ENCODE measurements at regions not wholly inside any gene's neighbourhood (a gene's known extent, or its start where the extent isn't known, plus 50 kb on each side); places are given as distances from the start of the nearest gene placed in this dataset.
"Not testable (repeated sequence)": the region's sequence is repeated elsewhere in the genome, so short reads cannot be mapped to it uniquely, and the experiment has no call there.

- no peak overlapping the region for H3K4me3 ChIP-seq
- intact Hi-C loops (cut with DNase I), result no loop called here
- no peak overlapping the region for H3K27ac ChIP-seq
- H3K4me1 ChIP-seq, result no peaks in the 10 kb centered on the region
- no peaks in the 10 kb centered on the region for H3K27me3 ChIP-seq
- no peaks in the 10 kb centered on the region for H3K36me3 ChIP-seq
- no peak for DNase-seq (ENCODE audit: extremely low spot score in 2 of 2)
- H3K9me3 ChIP-seq, result no peaks in the 10 kb centered on the region
- TF ChIP-seq POLR2AphosphoS5 (IDR thresholded peaks at IDR 0.05; ENCODE audit: insufficient read depth in 1 of 2, low read depth in 1 of 2) (no peak), POLR2A (IDR thresholded peaks at IDR 0.05) (no peak), CTCF (IDR thresholded peaks at IDR 0.05) (no peak)
Measured at GRCh38 chrX:96480081-96480480, 204.6 kb upstream of the DIAPH2 start.

- Histone ChIP-seq H3K9me3 (no peaks in the 10 kb centered on the region), H3K36me3 (no peaks in the 10 kb centered on the region), H3K4me1 (no peaks in the 10 kb centered on the region), H3K27me3 (no peaks in the 10 kb centered on the region), H3K4me3 (no peak overlapping the region), H3K27ac (no peak overlapping the region)
- no peak for DNase-seq (ENCODE audit: extremely low spot score in 2 of 2)
- intact Hi-C loops (cut with DNase I), result no loop called here
- TF ChIP-seq POLR2AphosphoS5 (IDR thresholded peaks at IDR 0.05; ENCODE audit: insufficient read depth in 1 of 2, low read depth in 1 of 2) (no peak), CTCF (IDR thresholded peaks at IDR 0.05) (no peak), POLR2A (IDR thresholded peaks at IDR 0.05) (no peak)
Measured at GRCh38 chrX:96481831-96482230, 202.8 kb upstream of the DIAPH2 start.

- H3K4me1 ChIP-seq, result no peaks in the 10 kb centered on the region
- H3K27ac ChIP-seq, result no peak overlapping the region
- no peaks in the 10 kb centered on the region for H3K27me3 ChIP-seq
- TF ChIP-seq CTCF (IDR thresholded peaks at IDR 0.05), result no peak
- TF ChIP-seq POLR2AphosphoS5 (IDR thresholded peaks at IDR 0.05; ENCODE audit: insufficient read depth in 1 of 2, low read depth in 1 of 2), result no peak
- TF ChIP-seq POLR2A (IDR thresholded peaks at IDR 0.05), result no peak
- H3K4me3 ChIP-seq, result no peak overlapping the region
- intact Hi-C loops (cut with DNase I), result no loop called here
- no peaks in the 10 kb centered on the region for H3K9me3 ChIP-seq
- no peaks in the 10 kb centered on the region for H3K36me3 ChIP-seq
- no peak for DNase-seq (ENCODE audit: extremely low spot score in 2 of 2)
Measured at GRCh38 chrX:96483647-96484160, 200.9 kb upstream of the DIAPH2 start.

GRCh38 chrX:96486687-96487086 is 198.0 kb upstream of the DIAPH2 start:
- H3K4me1 ChIP-seq; H3K36me3 ChIP-seq; H3K27ac ChIP-seq; H3K4me3 ChIP-seq; DNase-seq (ENCODE audit: extremely low spot score in 2 of 2); H3K27me3 ChIP-seq; H3K9me3 ChIP-seq; intact Hi-C loops (cut with DNase I): not testable (repeated sequence)

GRCh38 chrX:96502507-96502906 is 182.1 kb upstream of the DIAPH2 start:
- Histone ChIP-seq H3K4me1 (no peaks in the 10 kb centered on the region), H3K36me3 (no peaks in the 10 kb centered on the region), H3K27ac (no peak overlapping the region), H3K4me3 (no peak overlapping the region), H3K27me3 (no peaks in the 10 kb centered on the region), H3K9me3 (no peaks in the 10 kb centered on the region)
- no peak for DNase-seq (ENCODE audit: extremely low spot score in 2 of 2)
- TF ChIP-seq CTCF (IDR thresholded peaks at IDR 0.05) (no peak), POLR2A (IDR thresholded peaks at IDR 0.05) (no peak), POLR2AphosphoS5 (IDR thresholded peaks at IDR 0.05; ENCODE audit: insufficient read depth in 1 of 2, low read depth in 1 of 2) (no peak)
- intact Hi-C loops (cut with DNase I), result no loop called here

GRCh38 chrX:96529386-96529785 is 155.3 kb upstream of the DIAPH2 start:
- H3K4me1 ChIP-seq; H3K9me3 ChIP-seq; H3K27ac ChIP-seq; H3K4me3 ChIP-seq; intact Hi-C loops (cut with DNase I); H3K36me3 ChIP-seq; H3K27me3 ChIP-seq; DNase-seq (ENCODE audit: extremely low spot score in 2 of 2): not testable (repeated sequence)
